ENCODE measurements at regions not wholly inside any gene's neighbourhood (a gene's known extent, or its start where the extent isn't known, plus 50 kb on each side); places are given as distances from the start of the nearest gene placed in this dataset.

DNA sequence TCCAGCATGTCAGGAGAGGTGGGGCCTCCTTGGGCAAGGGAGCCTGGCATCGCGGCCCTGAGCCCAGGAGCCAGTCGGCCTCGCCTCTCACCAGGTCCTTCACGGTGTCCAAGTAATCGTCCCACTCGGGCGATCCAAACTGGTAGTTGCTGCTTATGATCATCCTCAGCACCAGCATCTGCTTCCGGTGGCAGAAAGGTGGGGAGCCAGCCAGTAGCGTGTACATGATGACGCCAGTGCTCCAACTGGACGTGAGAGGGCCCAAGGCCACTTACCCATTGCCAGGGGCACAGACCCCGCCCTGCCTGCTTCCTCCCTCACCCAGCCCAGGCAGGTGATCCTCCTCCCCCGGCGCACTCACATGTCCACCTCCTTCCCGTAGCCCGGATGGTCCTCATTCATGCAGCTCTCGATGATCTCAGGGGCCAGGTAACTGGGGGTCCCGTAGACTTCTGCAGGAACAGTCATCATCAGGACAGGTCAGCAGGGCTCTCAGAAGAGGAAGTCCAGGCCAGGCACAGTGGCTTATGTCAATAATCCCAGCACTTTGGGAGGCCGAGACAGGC lies 214.7 kb downstream of the OR4C45 start:
- H3K36me3 ChIP-seq (ENCODE audit: control insufficient read depth, low read length) = no peaks in the 10 kb centered on the region
- H3F3A ChIP-seq (ENCODE audit: control insufficient read depth, insufficient read depth) = no peaks in the 10 kb centered on the region
- H4K20me1 ChIP-seq (ENCODE audit: control insufficient read depth, insufficient read depth, low read depth, low read length) = no peaks in the 10 kb centered on the region
- no peaks in the 10 kb centered on the region for H3K4me1 ChIP-seq (ENCODE audit: control insufficient read depth, low read length)
- H3K27ac ChIP-seq (ENCODE audit: low read depth, low read length) = no peak overlapping the region
- TF ChIP-seq, protein P1, sequence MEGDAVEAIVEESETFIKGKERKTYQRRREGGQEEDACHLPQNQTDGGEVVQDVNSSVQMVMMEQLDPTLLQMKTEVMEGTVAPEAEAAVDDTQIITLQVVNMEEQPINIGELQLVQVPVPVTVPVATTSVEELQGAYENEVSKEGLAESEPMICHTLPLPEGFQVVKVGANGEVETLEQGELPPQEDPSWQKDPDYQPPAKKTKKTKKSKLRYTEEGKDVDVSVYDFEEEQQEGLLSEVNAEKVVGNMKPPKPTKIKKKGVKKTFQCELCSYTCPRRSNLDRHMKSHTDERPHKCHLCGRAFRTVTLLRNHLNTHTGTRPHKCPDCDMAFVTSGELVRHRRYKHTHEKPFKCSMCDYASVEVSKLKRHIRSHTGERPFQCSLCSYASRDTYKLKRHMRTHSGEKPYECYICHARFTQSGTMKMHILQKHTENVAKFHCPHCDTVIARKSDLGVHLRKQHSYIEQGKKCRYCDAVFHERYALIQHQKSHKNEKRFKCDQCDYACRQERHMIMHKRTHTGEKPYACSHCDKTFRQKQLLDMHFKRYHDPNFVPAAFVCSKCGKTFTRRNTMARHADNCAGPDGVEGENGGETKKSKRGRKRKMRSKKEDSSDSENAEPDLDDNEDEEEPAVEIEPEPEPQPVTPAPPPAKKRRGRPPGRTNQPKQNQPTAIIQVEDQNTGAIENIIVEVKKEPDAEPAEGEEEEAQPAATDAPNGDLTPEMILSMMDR (IDR thresholded peaks at IDR 0.05; ENCODE audit: low read depth, low read length, poor library complexity, severe bottlenecking) = no peak
- TF ChIP-seq EZH2phosphoT487 (IDR thresholded peaks at IDR 0.05; ENCODE audit: borderline replicate concordance, low read length) = no peak
- no peak overlapping the region for H3K4me3 ChIP-seq (ENCODE audit: low read length)
- no peaks in the 10 kb centered on the region for H3K27me3 ChIP-seq (ENCODE audit: control insufficient read depth, low read length)
- peaks cover 7% of the 10 kb centered on the region; the same call in 1 of the 2 replicates for H3K9me3 ChIP-seq (ENCODE audit: control insufficient read depth, insufficient read depth, low read length)
- H3K4me2 ChIP-seq (ENCODE audit: low read length) = no peak overlapping the region
- H3K9me2 ChIP-seq (replicated peaks; ENCODE audit: control insufficient read depth, low read length) = no peaks in the 10 kb centered on the region
- H3K79me2 ChIP-seq (ENCODE audit: control insufficient read depth, low read length) = no peaks in the 10 kb centered on the region

GRCh38 chr11:50267851-50268250 lies 235.2 kb downstream of the OR4C45 start:
- Histone ChIP-seq H3K27ac (ENCODE audit: low read depth, low read length) (no peak overlapping the region), H3K79me2 (ENCODE audit: control insufficient read depth, low read length) (no peaks in the 10 kb centered on the region), H3K4me2 (ENCODE audit: low read length) (no peak overlapping the region), H3K36me3 (ENCODE audit: control insufficient read depth, low read length) (no peaks in the 10 kb centered on the region), H3K27me3 (ENCODE audit: control insufficient read depth, low read length) (no peaks in the 10 kb centered on the region), H3K4me3 (ENCODE audit: low read length) (no peak overlapping the region), H4K20me1 (ENCODE audit: control insufficient read depth, insufficient read depth, low read depth, low read length) (no peaks in the 10 kb centered on the region), H3K4me1 (ENCODE audit: control insufficient read depth, low read length) (no peaks in the 10 kb centered on the region), H3F3A (ENCODE audit: control insufficient read depth, insufficient read depth) (no peaks in the 10 kb centered on the region), H3K9me2 (replicated peaks; ENCODE audit: control insufficient read depth, low read length) (no peaks in the 10 kb centered on the region), H3K9me3 (ENCODE audit: control insufficient read depth, insufficient read depth, low read length) (no peaks in the 10 kb centered on the region)
- TF ChIP-seq EZH2phosphoT487 (IDR thresholded peaks at IDR 0.05; ENCODE audit: borderline replicate concordance, low read length) = no peak
- TF ChIP-seq, protein P1 (IDR thresholded peaks at IDR 0.05; ENCODE audit: low read depth, low read length, poor library complexity, severe bottlenecking) = no peak

DNA sequence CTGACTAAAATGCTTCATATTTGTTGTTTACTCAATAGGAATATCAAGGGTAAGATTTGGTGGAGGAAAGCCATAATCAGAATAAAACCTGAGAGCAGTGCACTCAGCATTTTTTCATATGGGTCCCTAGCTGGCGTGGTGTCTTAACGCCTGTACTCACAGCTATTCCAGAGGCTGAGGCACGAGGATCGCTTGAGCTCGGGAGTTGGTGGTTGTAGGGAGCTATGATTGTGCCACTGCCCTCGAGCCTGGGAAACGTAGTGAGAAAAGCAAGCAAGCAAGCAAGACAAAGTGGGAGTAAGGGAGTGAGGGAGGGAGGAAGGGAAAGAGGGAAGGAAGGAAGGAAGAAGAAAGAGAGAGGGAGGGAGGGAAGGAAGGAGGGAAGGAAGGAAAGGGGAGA lies 242.5 kb downstream of the OR4C45 start:
- no peaks in the 10 kb centered on the region for H3K9me2 ChIP-seq (replicated peaks; ENCODE audit: control insufficient read depth, low read length)
- H4K20me1 ChIP-seq (ENCODE audit: control insufficient read depth, insufficient read depth, low read depth, low read length) = no peaks in the 10 kb centered on the region
- no peaks in the 10 kb centered on the region for H3F3A ChIP-seq (ENCODE audit: control insufficient read depth, insufficient read depth)
- H3K79me2 ChIP-seq (ENCODE audit: control insufficient read depth, low read length) = no peaks in the 10 kb centered on the region
- H3K36me3 ChIP-seq (ENCODE audit: control insufficient read depth, low read length) = no peaks in the 10 kb centered on the region
- H3K27me3 ChIP-seq (ENCODE audit: control insufficient read depth, low read length) = no peaks in the 10 kb centered on the region
- H3K4me1 ChIP-seq (ENCODE audit: control insufficient read depth, low read length) = no peaks in the 10 kb centered on the region
- H3K4me3 ChIP-seq (ENCODE audit: low read length) = no peak overlapping the region
- no peak for TF ChIP-seq EZH2phosphoT487 (IDR thresholded peaks at IDR 0.05; ENCODE audit: borderline replicate concordance, low read length)
- TF ChIP-seq, protein P1 (IDR thresholded peaks at IDR 0.05; ENCODE audit: low read depth, low read length, poor library complexity, severe bottlenecking) = no peak
- H3K4me2 ChIP-seq (ENCODE audit: low read length) = no peak overlapping the region
- H3K27ac ChIP-seq (ENCODE audit: low read depth, low read length) = no peak overlapping the region
- peaks cover 2% of the 10 kb centered on the region; the same call in 1 of the 2 replicates for H3K9me3 ChIP-seq (ENCODE audit: control insufficient read depth, insufficient read depth, low read length)
